Keratinocyte (primary cell): ENCODE measurements at regions not wholly inside any gene's neighbourhood (a gene's known extent, or its start where the extent isn't known, plus 50 kb on each side); places are given as distances from the start of the nearest gene placed in this dataset.

ENCODE experiments used
- DNase-seq: peaks from one replicate; pipeline ENCODE4 v3.0.0-alpha.2; 2011; ENCODE audit warnings: low read depth, missing footprints, low spot score
- FAIRE-seq: peaks from 2 replicates; lab custom pipeline; 2011; peaks lifted over from hg19 to GRCh38; lab: Jason Lieb, UNC
- H2AFZ ChIP-seq: 2 replicates; pipeline ENCODE4 v1.6.0; 2012; ENCODE audit warnings: low read length, control low read depth, inconsistent platforms; ENCODE audit not compliant: control insufficient read depth
- H3K27ac ChIP-seq: 2 replicates; pipeline ENCODE4 v1.5.1; 2011; ENCODE audit warnings: low read length; ENCODE audit not compliant: control insufficient read depth, insufficient read depth
- H3K27me3 ChIP-seq: 3 replicates; pipeline ENCODE4 v1.6.0; 2011; ENCODE audit warnings: low read length; ENCODE audit not compliant: control insufficient read depth, insufficient read depth; ENCODE audit errors: extremely low read depth
- H3K36me3 ChIP-seq, 2 experiments: 2 replicates in 1 of 2; 3 replicates in 1 of 2; pipeline ENCODE4 v1.5.1; 2011; ENCODE audit warnings: low read length in 2 of 2, mild to moderate bottlenecking in 1 of 2; ENCODE audit not compliant: control insufficient read depth in 2 of 2, insufficient read depth in 2 of 2; ENCODE audit errors: extremely low read depth in 1 of 2
- H3K4me1 ChIP-seq: 3 replicates; pipeline ENCODE4 v1.5.1; 2011; ENCODE audit warnings: low read length; ENCODE audit not compliant: control insufficient read depth, insufficient read depth; ENCODE audit errors: extremely low read depth
- H3K4me2 ChIP-seq: 3 replicates; pipeline ENCODE4 v1.6.0; 2011; ENCODE audit warnings: low read depth, low read length; ENCODE audit not compliant: control insufficient read depth, insufficient read depth; ENCODE audit errors: extremely low read depth
- H3K4me3 ChIP-seq, 3 experiments: fragments of 200-600 bp in 1 of 3; sonication (generic) in 1 of 3; 2 replicates in 2 of 3; 3 replicates in 1 of 3; pipeline ENCODE4 v1.5.1; 2011 to 2016; ENCODE audit warnings: low read length in 3 of 3, mild to moderate bottlenecking in 3 of 3, control low read depth in 2 of 3, inconsistent platforms in 1 of 3, low read depth in 1 of 3, mixed read lengths in 1 of 3, mixed run types in 1 of 3, moderate library complexity in 1 of 3; ENCODE audit not compliant: control insufficient read depth in 2 of 3, insufficient read depth in 2 of 3; ENCODE audit errors: extremely low read depth in 1 of 3
- H3K79me2 ChIP-seq: 2 replicates; pipeline ENCODE4 v1.6.0; 2012; ENCODE audit warnings: low read length; ENCODE audit not compliant: control insufficient read depth, insufficient read depth
- H3K9ac ChIP-seq: 3 replicates; pipeline ENCODE4 v1.6.0; 2011; ENCODE audit warnings: low read length; ENCODE audit not compliant: control insufficient read depth, insufficient read depth; ENCODE audit errors: extremely low read depth
- H3K9me1 ChIP-seq: 3 replicates; pipeline ENCODE4 v1.6.0; 2011; ENCODE audit warnings: low read length; ENCODE audit not compliant: control insufficient read depth, insufficient read depth; ENCODE audit errors: extremely low read depth
- H3K9me3 ChIP-seq: 2 replicates; pipeline ENCODE4 v1.5.1; 2012; ENCODE audit warnings: low read depth, low read length; ENCODE audit not compliant: control insufficient read depth
- H4K20me1 ChIP-seq: 3 replicates; pipeline ENCODE4 v1.6.0; 2011; ENCODE audit warnings: low read length; ENCODE audit not compliant: control insufficient read depth, insufficient read depth; ENCODE audit errors: extremely low read depth
- CTCF ChIP-seq, 3 experiments: IDR thresholded peaks in 1 of 3; conservative IDR thresholded peaks in 1 of 3; optimal IDR thresholded peaks in 1 of 3; 2 replicates in 2 of 3; 3 replicates in 1 of 3; pipeline versions ENCODE3 to v1.5.1; 2011; ENCODE audit warnings: low read length in 3 of 3, mild to moderate bottlenecking in 3 of 3, moderate library complexity in 2 of 3, control low read depth in 1 of 3, inconsistent platforms in 1 of 3; ENCODE audit not compliant: insufficient read depth in 2 of 3; ENCODE audit errors: extremely low read depth in 1 of 3
- EZH2 ChIP-seq: IDR thresholded peaks from one replicate; pipeline ENCODE4 v1.6.1; 2012; ENCODE audit warnings: inconsistent platforms, mild to moderate bottlenecking, low read length, moderate library complexity
- dilution Hi-C: fragments of 300-500 bp; cut with MboI; formaldehyde crosslinking; loops from one replicate; pipeline ENCODE4 v1.7.0; 2020; ENCODE audit warnings: low sequenced_read_pairs; ENCODE audit not compliant: extremely low pct_ligation_motif_present

DNA sequence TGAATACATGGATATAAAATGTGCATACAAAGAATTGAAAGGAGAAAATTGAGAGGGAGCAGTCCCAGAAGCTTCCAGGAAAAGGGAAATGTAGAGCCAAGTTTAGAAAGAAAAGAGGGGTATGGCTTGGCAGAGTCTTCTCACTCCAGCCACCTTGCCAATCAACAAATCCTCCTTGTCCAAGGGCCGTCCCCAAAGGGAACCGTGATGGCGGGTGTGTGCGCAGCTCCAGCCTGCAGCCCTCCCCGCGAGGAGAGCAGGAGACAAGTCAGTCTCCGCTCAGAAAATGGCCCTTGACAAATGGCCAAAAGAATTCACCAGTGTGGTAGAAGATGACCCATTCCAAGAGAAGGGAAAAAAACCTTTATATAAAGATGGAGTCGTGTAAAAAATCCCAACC lies 448.3 kb upstream of the POU3F3 start:
- dilution Hi-C loops = no loop called here
- no peaks in the 10 kb centered on the region for H3K4me1 ChIP-seq
- no peak overlapping the region for H3K9ac ChIP-seq
- no peaks in the 10 kb centered on the region for H3K79me2 ChIP-seq
- H3K9me3 ChIP-seq = no peaks in the 10 kb centered on the region
- no peaks in the 10 kb centered on the region for H3K36me3 ChIP-seq
- no peaks in the 10 kb centered on the region for H3K27me3 ChIP-seq
- DNase-seq = no peak
- FAIRE-seq = no peak
- H3K9me1 ChIP-seq = no peaks in the 10 kb centered on the region
- no peak overlapping the region for H3K4me2 ChIP-seq
- no peak overlapping the region for H3K4me3 ChIP-seq
- H3K27ac ChIP-seq = no peak overlapping the region
- no peaks in the 10 kb centered on the region for H4K20me1 ChIP-seq
- no peak for TF ChIP-seq CTCF (optimal IDR thresholded peaks at IDR 0.05 in 1 of 3, IDR thresholded peaks at IDR 0.05 in 1 of 3, conservative IDR thresholded peaks at IDR 0.05 in 1 of 3; ENCODE audit: extremely low read depth in 1 of 3, insufficient read depth in 2 of 3, low read length in 3 of 3)
- TF ChIP-seq EZH2 = no peak
- no peak overlapping the region for H2AFZ ChIP-seq

GRCh38 chr2:104406261-104406726 lies 447.6 kb upstream of the POU3F3 start:
- Histone ChIP-seq H3K4me3 (no peak overlapping the region), H3K27ac (no peak overlapping the region), H3K36me3 (no peaks in the 10 kb centered on the region), H3K27me3 (no peaks in the 10 kb centered on the region), H3K9me1 (no peaks in the 10 kb centered on the region), H2AFZ (no peak overlapping the region), H3K9me3 (no peaks in the 10 kb centered on the region), H3K79me2 (no peaks in the 10 kb centered on the region), H4K20me1 (no peaks in the 10 kb centered on the region), H3K4me1 (no peaks in the 10 kb centered on the region), H3K4me2 (no peak overlapping the region), H3K9ac (no peak overlapping the region)
- DNase-seq (no peak), FAIRE-seq (no peak)
- dilution Hi-C loops = no loop called here
- TF ChIP-seq EZH2 (no peak), CTCF (optimal IDR thresholded peaks at IDR 0.05 in 1 of 3, IDR thresholded peaks at IDR 0.05 in 1 of 3, conservative IDR thresholded peaks at IDR 0.05 in 1 of 3; ENCODE audit: extremely low read depth in 1 of 3, insufficient read depth in 2 of 3, low read length in 3 of 3) (no peak)
